GM12874 (cell line): ENCODE measurements at regions not wholly inside any gene's neighbourhood (a gene's known extent, or its start where the extent isn't known, plus 50 kb on each side); places are given as distances from the start of the nearest gene placed in this dataset.

Experiments
- CTCF ChIP-seq: IDR thresholded peaks from 2 replicates; pipeline ENCODE4 v1.5.1; 2011; ENCODE audit warnings: low read depth, mild to moderate bottlenecking, control low read depth, low read length, moderate library complexity; ENCODE audit not compliant: insufficient read depth

GRCh38 chr11:109914809-109915653 lies 178.2 kb upstream of the ZC3H12C start:
- no peak for TF ChIP-seq CTCF

- TF ChIP-seq CTCF = no peak
Observed at GRCh38 chr11:109926941-109927340, 166.3 kb upstream of the ZC3H12C start.

- TF ChIP-seq CTCF = no peak
Observed at GRCh38 chr11:109929308-109929707, 163.9 kb upstream of the ZC3H12C start.

GRCh38 chr11:109933126-109933525 lies 160.1 kb upstream of the ZC3H12C start:
- no peak for TF ChIP-seq CTCF

- no peak for TF ChIP-seq CTCF
Observed at GRCh38 chr11:109934151-109934550, 159.0 kb upstream of the ZC3H12C start.

GRCh38 chr11:109936661-109937180 lies 156.5 kb upstream of the ZC3H12C start:
- TF ChIP-seq CTCF = no peak

GRCh38 chr11:109937968-109938367 lies 155.2 kb upstream of the ZC3H12C start:
- no peak for TF ChIP-seq CTCF
